Stimulated activated CD4-positive, alpha-beta T cell treated with anti-CD3 and anti-CD28 coated beads, TNF-alpha, amount 100 ng/mL, for 4 hours (primary cell): ENCODE measurements at regions not wholly inside any gene's neighbourhood (a gene's known extent, or its start where the extent isn't known, plus 50 kb on each side); places are given as distances from the start of the nearest gene placed in this dataset.
"Not testable (repeated sequence)": the region's sequence is repeated elsewhere in the genome, so short reads cannot be mapped to it uniquely, and the experiment has no call there.

Experiments used
- DNase-seq, 3 experiments: peaks; one replicate each; pipeline ENCODE4 v3.0.0-alpha.2; 2020; ENCODE audit warnings: low read depth in 3 of 3

GRCh38 chr13:50268500-50268899 lies 253.3 kb downstream of the KCNRG start:
- DNase-seq = no peak

GRCh38 chr13:50274181-50274580 lies 258.9 kb downstream of the KCNRG start:
- no peak for DNase-seq

GRCh38 chr13:50275392-50276063 lies 260.3 kb downstream of the KCNRG start:
- no peak for DNase-seq

- DNase-seq = no peak
Measured at GRCh38 chr13:50276550-50276949, 261.3 kb downstream of the KCNRG start.

- no peak for DNase-seq
Measured at GRCh38 chr13:50277127-50277526, 261.9 kb downstream of the KCNRG start.

- no peak for DNase-seq
Measured at GRCh38 chr13:50277906-50278305, 262.7 kb downstream of the KCNRG start.

GRCh38 chr13:50280441-50280937 lies 265.2 kb downstream of the KCNRG start:
- DNase-seq = no peak

GRCh38 chr13:50282016-50282415 lies 266.8 kb downstream of the KCNRG start:
- DNase-seq = no peak

GRCh38 chr13:50283017-50283416 lies 267.8 kb downstream of the KCNRG start:
- no peak for DNase-seq

GRCh38 chr13:50284540-50284939 lies 269.3 kb downstream of the KCNRG start:
- no peak for DNase-seq

- DNase-seq = no peak
Measured at GRCh38 chr13:50285283-50285682, 270.0 kb downstream of the KCNRG start.

GRCh38 chr13:50286324-50286723 lies 271.1 kb downstream of the KCNRG start:
- no peak for DNase-seq

GRCh38 chr13:50290186-50290585 lies 274.9 kb downstream of the KCNRG start:
- no peak for DNase-seq

GRCh38 chr13:50291611-50292010 lies 276.4 kb downstream of the KCNRG start:
- no peak for DNase-seq

GRCh38 chr13:50292081-50292480 lies 276.8 kb downstream of the KCNRG start:
- no peak for DNase-seq

- not testable (repeated sequence) for DNase-seq
Measured at GRCh38 chr13:50294425-50294824, 279.2 kb downstream of the KCNRG start.

- no peak for DNase-seq
Measured at GRCh38 chr13:50299546-50300249, 284.5 kb downstream of the KCNRG start.

GRCh38 chr13:50303963-50304721 lies 288.9 kb downstream of the KCNRG start:
- DNase-seq = no peak

GRCh38 chr13:50306156-50306555 lies 290.9 kb downstream of the KCNRG start:
- no peak for DNase-seq

- no peak for DNase-seq
Measured at GRCh38 chr13:50309318-50309717, 294.1 kb downstream of the KCNRG start.

GRCh38 chr13:50309882-50310594 lies 294.8 kb downstream of the KCNRG start:
- no peak for DNase-seq

- DNase-seq = no peak
Measured at GRCh38 chr13:50310734-50311133, 295.5 kb downstream of the KCNRG start.
